DMS53 (cell line): ENCODE measurements at regions not wholly inside any gene's neighbourhood (a gene's known extent, or its start where the extent isn't known, plus 50 kb on each side); places are given as distances from the start of the nearest gene placed in this dataset.

Experiments used
- DNase-seq: peaks from one replicate; lab custom pipeline; 2025; lab: John Stamatoyannopoulos, UW

GRCh38 chr4:164408831-164409230 lies 345.1 kb upstream of the SMIM31 start:
- no peak for DNase-seq

GRCh38 chr4:164410401-164410800 lies 343.5 kb upstream of the SMIM31 start:
- DNase-seq = no peak

GRCh38 chr4:164412246-164412645 lies 341.7 kb upstream of the SMIM31 start:
- no peak for DNase-seq

- no peak for DNase-seq
These were observed 340.2 kb upstream of the SMIM31 start for GRCh38 chr4:164413743-164414142.

GRCh38 chr4:164423819-164424218 lies 330.1 kb upstream of the SMIM31 start:
- DNase-seq = no peak

- DNase-seq = peak; percentile 28
These were observed 329.1 kb upstream of the SMIM31 start for GRCh38 chr4:164424846-164425245.

- DNase-seq = no peak
These were observed 325.4 kb upstream of the SMIM31 start for GRCh38 chr4:164428561-164428960.

GRCh38 chr4:164438321-164438720 lies 315.6 kb upstream of the SMIM31 start:
- DNase-seq = peak; percentile 7

- no peak for DNase-seq
These were observed 314.9 kb upstream of the SMIM31 start for GRCh38 chr4:164439037-164439436.

GRCh38 chr4:164440199-164440598 lies 313.7 kb upstream of the SMIM31 start:
- DNase-seq = peak; percentile 38

- DNase-seq = no peak
These were observed 312.8 kb upstream of the SMIM31 start for GRCh38 chr4:164441109-164441508.

- DNase-seq = peak; percentile 55
These were observed 311.8 kb upstream of the SMIM31 start for GRCh38 chr4:164442180-164442579.

GRCh38 chr4:164446516-164446915 lies 307.4 kb upstream of the SMIM31 start:
- peak; percentile 27 for DNase-seq

- no peak for DNase-seq
These were observed 292.0 kb upstream of the SMIM31 start for GRCh38 chr4:164461901-164462300.

GRCh38 chr4:164462471-164462870 lies 291.5 kb upstream of the SMIM31 start:
- no peak for DNase-seq

GRCh38 chr4:164464313-164464712 lies 289.6 kb upstream of the SMIM31 start:
- no peak for DNase-seq

- DNase-seq = peak; percentile 91
These were observed 286.4 kb upstream of the SMIM31 start for GRCh38 chr4:164467493-164467892.

- no peak for DNase-seq
These were observed 272.4 kb upstream of the SMIM31 start for GRCh38 chr4:164481306-164482091.

- DNase-seq = no peak
These were observed 271.9 kb upstream of the SMIM31 start for GRCh38 chr4:164482092-164482404.

- DNase-seq = no peak
These were observed 271.2 kb upstream of the SMIM31 start for GRCh38 chr4:164482758-164483157.

- no peak for DNase-seq
These were observed 270.2 kb upstream of the SMIM31 start for GRCh38 chr4:164483711-164484110.

- no peak for DNase-seq
These were observed 269.4 kb upstream of the SMIM31 start for GRCh38 chr4:164484551-164484950.

- DNase-seq = peak; percentile 14
These were observed 268.8 kb upstream of the SMIM31 start for GRCh38 chr4:164485136-164485535.

GRCh38 chr4:164488114-164488513 lies 265.8 kb upstream of the SMIM31 start:
- DNase-seq = no peak
